ENCODE measurements at regions not wholly inside any gene's neighbourhood (a gene's known extent, or its start where the extent isn't known, plus 50 kb on each side); places are given as distances from the start of the nearest gene placed in this dataset.

GRCh38 chr1:119226913-119227312 lies 86.5 kb upstream of the WARS2 start:
- TF ChIP-seq CTCF (IDR thresholded peaks at IDR 0.05; ENCODE audit: borderline replicate concordance, insufficient read depth, low read depth, low read length), result no peak

DNA sequence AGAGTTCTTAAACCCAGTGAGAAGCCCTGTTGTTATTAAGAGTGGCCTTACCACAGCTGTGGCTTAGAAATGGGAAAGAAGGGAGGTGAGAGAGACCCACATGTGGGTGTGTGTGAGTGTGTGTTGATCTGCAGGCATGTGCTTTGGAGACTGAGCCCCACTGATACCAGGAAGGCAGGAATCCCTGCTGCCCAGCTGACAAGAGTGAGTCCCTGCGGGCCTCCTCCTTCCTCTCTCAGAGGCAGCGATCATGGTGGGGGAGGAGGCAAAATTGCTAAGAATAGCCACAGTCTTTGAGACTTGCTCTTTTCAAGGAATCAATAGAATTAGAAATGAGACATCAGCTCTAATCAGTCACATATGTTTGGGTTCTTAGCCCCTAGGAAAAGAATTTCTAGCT lies 87.0 kb upstream of the WARS2 start:
- H3K4me3 ChIP-seq (ENCODE audit: low read depth, low read length), result no peak overlapping the region
- no peak for TF ChIP-seq CTCF (IDR thresholded peaks at IDR 0.05; ENCODE audit: borderline replicate concordance, insufficient read depth, low read depth, low read length)

More at GRCh38 chr1:119226913-119227312, 86.5 kb upstream of the WARS2 start:
- H3K4me3 ChIP-seq (ENCODE audit: low read depth, low read length), result no peak overlapping the region

DNA sequence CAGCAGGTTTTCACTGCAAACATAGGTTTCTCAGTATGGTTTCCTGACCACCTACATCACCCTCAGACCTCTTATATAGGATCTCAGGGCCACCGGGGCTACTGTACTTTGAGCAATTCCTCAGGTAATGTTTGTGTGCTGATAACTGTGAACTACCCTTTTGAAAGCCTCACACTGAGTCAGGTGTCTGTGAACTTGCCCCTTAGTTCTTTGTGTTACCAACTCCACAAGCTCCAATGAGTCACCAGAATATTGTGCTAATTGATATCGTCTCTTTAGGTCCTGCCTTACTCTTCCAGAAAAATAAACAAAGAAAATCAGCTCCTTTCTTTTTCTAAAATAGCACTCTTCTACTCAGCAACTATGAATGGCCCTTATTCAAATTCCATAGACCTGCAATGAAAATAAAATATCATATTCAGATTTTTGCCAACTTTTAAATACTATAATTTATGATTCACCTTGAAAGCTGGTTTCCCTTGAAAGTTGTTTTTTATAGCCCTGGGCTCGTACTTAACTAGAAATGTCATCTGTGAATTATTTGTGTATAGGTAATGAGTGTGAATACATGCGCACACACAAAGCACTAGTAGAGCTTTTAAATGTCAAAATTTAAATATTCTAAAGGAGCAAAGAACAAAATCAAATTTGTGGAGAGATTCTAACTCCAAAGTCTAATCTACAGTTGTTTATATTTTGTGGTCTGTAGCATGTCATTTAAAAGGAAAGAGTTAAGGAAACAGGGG lies 88.1 kb upstream of the WARS2 start:
- H3K4me3 ChIP-seq (ENCODE audit: low read depth, low read length), result no peak overlapping the region
- TF ChIP-seq CTCF (IDR thresholded peaks at IDR 0.05; ENCODE audit: borderline replicate concordance, insufficient read depth, low read depth, low read length), result no peak

GRCh38 chr1:119235120-119235519 lies 94.7 kb upstream of the WARS2 start:
- no peak for TF ChIP-seq CTCF (IDR thresholded peaks at IDR 0.05; ENCODE audit: borderline replicate concordance, insufficient read depth, low read depth, low read length)

DNA sequence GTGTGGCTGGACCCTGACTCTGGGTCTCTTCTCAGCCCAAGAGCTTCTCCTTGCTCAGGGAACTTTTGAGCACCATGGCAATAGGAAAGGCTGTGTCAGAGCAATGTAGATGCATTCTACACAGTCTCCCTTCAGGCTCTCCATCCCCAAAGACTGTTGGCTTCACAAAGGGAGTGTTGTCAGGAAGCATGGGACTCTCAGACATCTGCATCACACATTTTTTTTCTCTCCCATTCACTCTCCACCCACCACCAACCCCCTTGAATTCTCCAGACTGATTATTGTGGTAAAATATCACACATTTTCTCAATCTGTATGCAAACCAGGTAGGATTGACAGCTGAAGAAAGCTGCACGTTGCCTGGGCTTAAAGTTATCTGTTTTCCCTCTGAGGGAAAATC lies 105.4 kb upstream of the WARS2 start:
- TF ChIP-seq CTCF (IDR thresholded peaks at IDR 0.05; ENCODE audit: borderline replicate concordance, insufficient read depth, low read depth, low read length), result no peak
- no peak overlapping the region for H3K4me3 ChIP-seq (ENCODE audit: low read depth, low read length)

More at GRCh38 chr1:119235120-119235519, 94.7 kb upstream of the WARS2 start:
- H3K4me3 ChIP-seq (ENCODE audit: low read depth, low read length), result no peak overlapping the region

DNA sequence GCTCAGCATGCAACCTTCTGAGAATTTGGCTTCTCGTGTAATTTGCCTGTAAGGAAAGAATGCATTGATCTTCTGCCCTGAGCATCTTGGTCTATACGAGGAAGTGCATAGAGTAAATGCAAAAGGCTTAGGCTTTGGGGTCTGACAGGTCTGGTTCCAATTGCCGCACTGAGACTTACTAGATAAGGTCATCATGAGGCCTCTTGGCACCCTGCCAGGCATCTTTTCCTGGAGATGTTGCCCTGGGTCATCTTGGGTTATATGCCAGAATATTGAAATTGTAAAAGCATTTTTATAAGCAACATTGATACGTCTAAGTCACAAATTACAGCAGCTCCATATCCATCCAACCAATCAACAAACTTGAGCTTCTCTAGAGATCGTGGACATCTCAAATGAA lies 108.8 kb upstream of the WARS2 start:
- TF ChIP-seq CTCF (IDR thresholded peaks at IDR 0.05; ENCODE audit: borderline replicate concordance, insufficient read depth, low read depth, low read length), result no peak
- no peak overlapping the region for H3K4me3 ChIP-seq (ENCODE audit: low read depth, low read length)

- no peak for TF ChIP-seq CTCF (IDR thresholded peaks at IDR 0.05; ENCODE audit: borderline replicate concordance, insufficient read depth, low read depth, low read length)
Observed at GRCh38 chr1:119250299-119250698, 109.8 kb upstream of the WARS2 start.

More at GRCh38 chr1:119250299-119250698, 109.8 kb upstream of the WARS2 start:
- H3K4me3 ChIP-seq (ENCODE audit: low read depth, low read length), result no peak overlapping the region
